NCI-H526 treated with DMSO at 0.1 percent for 48 hours (cell line): ENCODE measurements at regions not wholly inside any gene's neighbourhood (a gene's known extent, or its start where the extent isn't known, plus 50 kb on each side); places are given as distances from the start of the nearest gene placed in this dataset.
"Not testable (repeated sequence)": the region's sequence is repeated elsewhere in the genome, so short reads cannot be mapped to it uniquely, and the experiment has no call there.

ENCODE experiments used
- DNase-seq: peaks from one replicate; lab custom pipeline; 2025; lab: John Stamatoyannopoulos, UW

DNA sequence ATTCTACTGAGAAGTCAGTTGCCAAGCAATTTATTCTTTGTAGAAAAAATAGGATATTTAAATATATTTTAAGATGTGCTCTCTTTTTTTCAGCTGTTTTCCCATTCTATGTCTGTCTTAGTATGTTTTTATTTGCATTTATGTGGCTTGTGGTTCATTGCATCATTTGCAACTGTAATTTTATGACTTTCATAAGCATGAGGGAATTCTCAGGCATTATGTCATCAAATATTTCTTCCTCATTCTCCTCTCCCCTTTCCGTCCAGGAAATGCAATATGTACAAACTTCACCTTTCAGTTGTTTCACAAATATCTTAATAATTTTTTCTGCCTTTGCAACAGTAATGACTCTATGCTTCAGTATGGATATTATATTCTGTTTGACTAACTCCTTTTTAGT, 560.2 kb upstream of the LRATD1 start:
- no peak for DNase-seq

DNA sequence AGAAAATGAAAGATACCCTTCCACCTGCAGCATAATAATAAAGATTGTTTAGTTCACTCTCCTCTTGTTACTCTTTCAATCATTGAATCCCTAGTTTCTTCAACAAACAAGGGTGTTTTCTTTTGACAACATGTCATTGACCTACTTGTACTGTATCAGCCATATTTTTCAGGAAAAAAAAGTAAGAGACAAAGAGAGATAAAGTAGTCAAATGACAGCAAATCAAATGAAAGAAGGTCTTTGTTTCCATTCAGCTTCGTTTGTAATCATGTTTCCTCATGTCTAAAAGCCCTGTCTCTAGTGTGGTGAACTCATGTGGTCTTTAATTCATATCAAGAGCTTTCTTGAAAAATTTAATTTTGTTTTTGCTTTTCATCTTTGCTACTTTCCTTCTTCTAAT, 557.8 kb upstream of the LRATD1 start:
- no peak for DNase-seq

GRCh38 chr2:14079576-14079975, 552.9 kb upstream of the LRATD1 start:
- DNase-seq: no peak

- no peak for DNase-seq
Observed at GRCh38 chr2:14081521-14081920, 551.0 kb upstream of the LRATD1 start.

DNA sequence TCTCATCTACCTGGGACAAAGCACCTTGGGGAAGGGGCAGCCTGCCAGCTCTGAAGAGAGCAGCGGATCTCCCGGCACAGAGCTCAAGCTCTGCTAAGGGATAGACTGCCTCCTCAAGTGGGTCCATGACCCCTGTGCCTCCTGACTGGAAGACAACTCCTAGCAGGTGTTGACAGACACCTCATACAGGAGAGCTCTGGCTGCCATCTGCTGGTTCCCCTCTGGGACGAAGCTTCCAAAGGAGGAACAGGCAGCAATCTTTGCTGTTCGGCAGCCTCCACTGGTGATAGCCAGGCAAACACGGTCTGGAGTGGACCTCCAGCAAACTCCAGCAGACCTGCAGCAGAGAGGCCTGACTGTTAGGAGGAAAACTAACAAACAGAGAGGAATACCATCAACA, 549.9 kb upstream of the LRATD1 start:
- DNase-seq: no peak

DNA sequence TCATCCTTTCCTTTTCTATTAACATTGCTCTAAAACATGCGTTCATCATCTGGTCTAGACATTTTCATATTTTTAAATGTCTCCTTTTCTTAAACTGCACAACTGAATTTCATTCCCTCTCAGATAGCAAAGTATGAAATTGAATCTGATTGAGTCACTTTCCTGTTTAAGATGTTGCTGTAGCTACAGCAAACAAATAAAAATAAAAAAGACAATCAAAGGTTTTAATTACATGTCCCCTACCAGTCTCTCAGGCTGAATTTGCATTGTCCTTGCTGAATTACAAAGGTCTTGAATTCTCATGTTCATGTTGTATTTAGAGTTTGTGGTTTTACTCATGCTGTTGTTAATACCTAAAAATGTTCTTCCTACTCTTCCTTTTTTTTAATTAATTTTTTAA, 537.9 kb upstream of the LRATD1 start:
- DNase-seq: no peak

- DNase-seq: not testable (repeated sequence)
Observed at GRCh38 chr2:14099101-14099500, 533.4 kb upstream of the LRATD1 start.

- DNase-seq: no peak
Observed at GRCh38 chr2:14114275-14114674, 518.2 kb upstream of the LRATD1 start.

- DNase-seq: no peak
Observed at GRCh38 chr2:14120376-14120775, 512.1 kb upstream of the LRATD1 start.

DNA sequence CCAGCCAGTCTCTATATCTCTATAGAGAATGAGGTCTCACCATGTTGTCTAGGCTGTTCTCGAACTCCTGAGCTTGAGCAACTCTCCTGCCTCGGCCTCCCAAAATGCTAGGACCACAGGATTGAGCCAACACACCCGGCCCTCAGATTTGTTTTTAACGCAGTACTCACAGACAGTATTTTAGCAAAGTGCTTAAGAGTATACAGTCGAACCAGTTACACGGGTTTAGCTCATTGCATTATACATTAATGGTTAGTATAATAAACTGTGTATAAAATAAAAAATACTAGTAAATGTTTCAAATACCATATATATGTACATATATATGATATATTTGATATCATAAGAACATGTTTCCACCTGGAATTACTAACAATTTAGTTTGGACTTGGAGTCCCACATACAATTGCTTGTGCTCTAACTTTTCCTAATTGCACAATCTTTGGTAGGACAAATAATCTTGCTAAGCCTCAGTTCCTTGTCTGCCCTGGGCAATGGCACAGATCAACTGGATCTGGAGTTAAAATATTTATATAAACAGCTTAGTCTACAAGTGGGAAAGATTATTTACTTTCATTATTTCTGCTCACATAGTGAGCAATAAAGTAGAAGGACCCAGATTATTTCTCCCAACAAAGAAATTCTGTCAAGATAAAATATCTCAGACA, 508.9 kb upstream of the LRATD1 start:
- no peak for DNase-seq

GRCh38 chr2:14125624-14126293, 506.8 kb upstream of the LRATD1 start:
- DNase-seq: no peak

GRCh38 chr2:14126846-14127245, 505.7 kb upstream of the LRATD1 start:
- no peak for DNase-seq

DNA sequence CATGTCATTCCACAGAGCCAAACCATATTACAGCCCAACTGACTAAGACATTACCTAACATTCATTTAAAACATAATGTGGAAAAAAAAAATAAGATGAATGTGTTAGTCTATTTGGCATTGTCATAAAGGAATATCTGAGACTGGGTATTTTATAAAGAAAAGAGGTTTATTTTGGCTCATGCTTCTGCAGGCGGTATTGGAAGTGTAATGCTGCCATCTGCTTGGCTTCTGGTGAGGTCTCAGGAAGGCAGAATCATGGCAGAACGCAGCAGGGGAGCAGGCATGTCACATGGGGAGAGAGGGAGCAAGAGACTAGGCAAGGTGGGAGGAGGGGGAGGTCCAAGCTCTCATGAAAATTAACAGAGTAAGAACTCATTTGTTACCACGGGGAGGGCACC, 504.8 kb upstream of the LRATD1 start:
- no peak for DNase-seq

DNA sequence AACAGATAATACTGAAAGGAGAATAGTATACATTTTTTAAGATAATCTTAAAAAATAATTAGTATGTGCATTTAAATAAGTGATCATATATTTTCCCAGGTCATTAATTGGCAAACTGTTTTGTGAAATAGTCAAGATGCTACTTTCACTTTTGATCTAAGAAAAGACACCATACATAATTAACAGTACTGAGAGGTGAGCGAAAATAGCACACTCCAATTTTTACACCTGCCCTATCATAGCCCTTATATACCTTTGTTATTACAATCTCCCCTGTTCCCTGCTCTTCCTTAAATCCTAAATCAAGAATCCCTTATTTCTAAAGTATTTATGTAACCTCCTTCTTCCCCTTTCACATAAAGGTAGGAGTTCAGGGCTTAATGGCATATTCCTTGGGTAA, 500.1 kb upstream of the LRATD1 start:
- no peak for DNase-seq

GRCh38 chr2:14134771-14135170, 497.7 kb upstream of the LRATD1 start:
- DNase-seq: no peak

GRCh38 chr2:14136030-14136429, 496.5 kb upstream of the LRATD1 start:
- no peak for DNase-seq

DNA sequence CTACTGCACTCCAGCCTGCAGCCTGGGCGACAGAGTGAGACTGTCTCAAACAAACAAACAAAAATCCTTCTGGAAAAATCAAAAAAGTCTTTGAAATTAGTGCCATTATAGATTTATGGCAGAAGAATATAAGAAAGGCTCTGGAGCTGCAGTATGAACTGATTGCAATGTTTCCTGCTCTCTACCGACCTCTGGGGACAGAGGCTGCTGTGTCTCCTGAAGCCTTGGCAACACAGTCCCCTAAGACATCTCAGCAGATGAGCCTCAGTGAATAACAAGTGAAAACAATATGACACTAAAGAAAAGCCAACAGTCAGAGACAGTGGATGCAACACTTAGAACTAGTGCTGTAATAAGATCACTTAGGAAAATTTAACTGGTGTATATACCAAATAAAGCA, 494.9 kb upstream of the LRATD1 start:
- no peak for DNase-seq

DNA sequence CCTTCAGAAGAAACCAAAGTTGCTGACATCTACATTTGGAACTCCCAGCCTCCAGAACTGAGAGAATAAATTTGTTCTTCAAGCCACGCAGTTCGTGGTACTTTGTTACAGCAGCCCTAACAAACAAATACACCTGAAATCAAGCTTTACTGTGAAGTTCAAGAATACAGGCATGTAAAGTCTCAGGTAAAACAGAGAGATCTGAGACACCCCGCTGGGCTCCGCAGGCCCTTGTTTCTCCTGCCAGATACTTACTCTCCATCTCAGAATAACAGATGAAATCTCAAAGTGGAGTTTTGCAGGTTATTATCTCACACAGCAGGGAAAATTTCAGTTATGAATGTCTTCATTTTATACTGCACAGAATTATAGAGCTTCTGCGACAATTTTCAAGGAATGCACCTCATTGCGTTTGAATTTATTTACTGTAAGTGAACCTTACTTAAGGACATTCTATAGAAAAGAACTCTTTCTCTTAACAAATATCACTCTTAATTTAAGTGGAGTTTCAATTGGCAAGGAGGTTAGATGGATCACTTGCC, 492.4 kb upstream of the LRATD1 start:
- DNase-seq: no peak

GRCh38 chr2:14143435-14143834, 489.1 kb upstream of the LRATD1 start:
- DNase-seq: no peak

DNA sequence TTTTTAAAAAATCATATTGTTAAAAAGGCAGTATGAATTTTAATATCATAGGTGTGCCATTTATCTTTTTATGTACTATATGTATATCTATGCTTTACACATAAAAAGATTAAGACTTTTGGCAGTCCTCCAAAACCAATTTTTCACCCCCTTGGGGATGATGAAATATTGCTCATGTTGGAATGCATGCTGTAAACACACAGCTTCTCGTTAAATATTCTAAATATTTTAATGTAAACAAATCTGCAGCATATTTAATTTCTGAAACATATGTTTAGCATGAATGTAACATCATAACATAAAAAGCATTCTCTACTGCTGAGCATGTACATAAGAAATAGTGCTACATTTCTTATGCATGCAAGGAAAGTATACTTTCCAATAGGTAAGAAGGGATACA, 484.3 kb upstream of the LRATD1 start:
- DNase-seq: no peak

DNA sequence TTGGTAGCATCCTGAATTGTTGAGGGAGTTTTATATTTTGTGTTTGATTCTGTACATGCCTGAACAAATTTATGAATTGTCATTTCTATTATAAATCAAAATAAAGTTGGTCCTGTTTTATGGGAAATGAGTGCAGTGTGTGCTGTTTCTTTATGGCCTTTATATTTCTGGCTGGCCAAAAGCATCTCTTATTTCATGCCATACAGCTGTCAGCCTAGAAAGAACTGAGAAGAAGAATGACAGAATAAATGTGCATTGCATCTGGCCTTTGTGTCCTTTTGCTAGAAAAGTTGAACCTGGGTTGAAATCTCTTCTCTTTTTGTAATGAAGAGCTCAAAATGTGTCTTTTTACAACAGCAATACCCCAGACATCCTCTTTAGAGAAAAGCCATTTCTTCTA, 474.7 kb upstream of the LRATD1 start:
- no peak for DNase-seq

DNA sequence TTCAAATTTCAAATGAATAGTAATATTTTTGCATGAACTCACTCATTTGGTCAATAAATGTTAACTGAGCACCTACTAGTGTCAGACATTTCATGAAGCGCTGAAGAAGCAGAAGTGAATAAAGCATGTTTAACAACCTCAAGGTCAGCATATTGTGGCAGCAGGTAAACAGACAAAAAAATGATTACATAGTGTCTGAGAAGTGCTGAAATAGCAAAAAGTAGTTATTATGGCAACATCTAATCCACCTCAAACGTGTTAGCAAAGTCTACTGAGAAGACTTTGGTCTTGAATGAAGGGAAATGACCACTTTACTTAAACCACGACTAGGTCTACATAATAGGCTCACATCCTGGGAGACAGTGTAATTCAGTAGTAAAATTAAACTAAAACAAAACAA, 452.2 kb upstream of the LRATD1 start:
- DNase-seq: no peak

- no peak for DNase-seq
Observed at GRCh38 chr2:14182227-14182946, 450.1 kb upstream of the LRATD1 start.
